Coronary artery (tissue), 2 donors: ENCODE measurements at regions not wholly inside any gene's neighbourhood (a gene's known extent, or its start where the extent isn't known, plus 50 kb on each side); places are given as distances from the start of the nearest gene placed in this dataset.

ENCODE experiments used
- DNase-seq: peaks from one replicate; pipeline ENCODE4 v3.0.0-alpha.2; 2017; ENCODE audit warnings: low spot score
- H3K27ac ChIP-seq, 2 donors: fragments of 200-600 bp; sonication (generic); one replicate each; pipeline ENCODE4 v1.5.1; 2016 to 2019
- H3K4me3 ChIP-seq: fragments of 200-600 bp; sonication (generic); 2 replicates; pipeline ENCODE4 v1.5.1; 2016; ENCODE audit warnings: mild to moderate bottlenecking, moderate library complexity
- CTCF ChIP-seq: fragments of 200-600 bp; sonication (generic); IDR thresholded peaks from one replicate; pipeline ENCODE4 v1.5.1; 2019; ENCODE audit warnings: antibody characterized with exemption

GRCh38 chr14:44347316-44347715 lies 159.8 kb downstream of the FSCB start:
- DNase-seq, result no peak
- H3K27ac ChIP-seq, result no peak overlapping the region
- no peak overlapping the region for H3K4me3 ChIP-seq
- no peak for TF ChIP-seq CTCF

DNA sequence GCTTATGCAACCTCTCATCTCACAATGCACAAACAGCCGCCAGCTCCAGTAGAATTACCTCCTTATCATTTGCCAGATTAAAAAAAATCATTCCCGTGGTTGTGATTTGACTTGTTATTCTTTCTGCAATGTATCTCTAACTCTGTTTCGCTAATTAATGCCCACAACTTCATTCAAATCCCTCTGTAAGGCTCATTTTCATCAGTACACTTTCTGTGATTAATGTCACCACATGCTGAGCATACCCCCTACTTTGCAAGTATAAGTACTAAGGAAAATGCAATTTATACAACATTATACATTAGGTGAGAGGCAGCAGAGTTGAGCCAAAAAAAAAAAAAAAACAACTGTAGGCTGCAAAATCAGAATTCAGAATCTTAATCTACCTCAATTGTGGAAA lies 166.0 kb downstream of the FSCB start:
- Histone ChIP-seq H3K4me3 (no peak overlapping the region), H3K27ac (no peak overlapping the region)
- DNase-seq, result no peak
- TF ChIP-seq CTCF, result no peak

DNA sequence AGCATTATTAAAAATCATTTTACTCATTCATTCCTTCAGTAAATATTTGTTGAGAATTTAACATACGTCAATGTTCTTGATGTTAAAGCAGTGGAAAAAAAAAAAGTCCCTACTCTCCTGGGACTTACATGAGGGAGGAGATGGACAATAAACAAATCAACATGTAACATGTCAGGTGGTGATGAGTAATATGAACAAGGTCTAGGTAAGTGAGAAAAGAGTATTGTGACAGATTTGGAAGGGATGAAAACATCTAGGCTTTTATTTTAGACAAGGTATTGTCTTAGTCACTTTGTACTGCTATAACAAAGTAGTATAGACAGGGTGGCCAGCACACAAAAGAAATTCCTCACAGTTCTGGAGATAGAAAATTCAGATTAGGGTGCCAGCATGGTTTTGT lies 167.2 kb downstream of the FSCB start:
- no peak for TF ChIP-seq CTCF
- no peak overlapping the region for H3K27ac ChIP-seq
- no peak for DNase-seq
- no peak overlapping the region for H3K4me3 ChIP-seq

DNA sequence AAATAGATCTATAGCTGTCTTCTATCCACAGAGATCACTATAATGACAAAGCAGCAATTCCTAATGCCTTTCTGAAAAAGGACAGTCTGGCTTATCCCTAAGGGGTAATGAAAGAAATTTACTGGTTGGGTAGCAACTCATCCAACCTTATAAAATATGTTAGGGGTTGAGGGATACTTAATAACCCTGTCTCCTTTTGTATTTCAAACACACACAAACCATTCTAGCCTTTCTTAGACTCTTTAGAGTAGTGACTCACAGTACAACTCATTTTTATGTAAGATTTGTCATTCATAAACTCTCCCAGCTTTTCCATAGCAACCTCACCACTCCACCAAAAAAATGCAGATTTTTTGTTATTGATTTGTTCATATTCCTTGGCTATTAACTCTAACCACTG lies 167.9 kb downstream of the FSCB start:
- no peak for DNase-seq
- TF ChIP-seq CTCF, result no peak
- H3K4me3 ChIP-seq, result no peak overlapping the region
- H3K27ac ChIP-seq, result no peak overlapping the region

DNA sequence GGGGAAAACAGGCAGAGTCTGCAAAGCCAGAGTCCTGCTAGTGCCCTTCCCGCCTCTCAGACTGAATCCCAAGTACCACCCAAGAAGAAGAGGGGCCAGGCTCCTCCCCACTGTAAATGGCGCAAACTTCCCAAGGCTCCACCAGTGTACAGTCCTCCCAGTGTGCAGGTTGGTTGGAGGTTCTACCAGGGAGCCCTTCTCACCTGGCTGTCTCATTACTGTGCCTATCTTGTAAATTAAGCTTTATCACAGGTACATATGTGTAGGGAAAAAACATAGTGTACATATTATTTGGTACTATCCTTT lies 189.7 kb downstream of the FSCB start:
- Histone ChIP-seq H3K27ac (no peak overlapping the region), H3K4me3 (no peak overlapping the region)
- no peak for TF ChIP-seq CTCF
- no peak for DNase-seq

DNA sequence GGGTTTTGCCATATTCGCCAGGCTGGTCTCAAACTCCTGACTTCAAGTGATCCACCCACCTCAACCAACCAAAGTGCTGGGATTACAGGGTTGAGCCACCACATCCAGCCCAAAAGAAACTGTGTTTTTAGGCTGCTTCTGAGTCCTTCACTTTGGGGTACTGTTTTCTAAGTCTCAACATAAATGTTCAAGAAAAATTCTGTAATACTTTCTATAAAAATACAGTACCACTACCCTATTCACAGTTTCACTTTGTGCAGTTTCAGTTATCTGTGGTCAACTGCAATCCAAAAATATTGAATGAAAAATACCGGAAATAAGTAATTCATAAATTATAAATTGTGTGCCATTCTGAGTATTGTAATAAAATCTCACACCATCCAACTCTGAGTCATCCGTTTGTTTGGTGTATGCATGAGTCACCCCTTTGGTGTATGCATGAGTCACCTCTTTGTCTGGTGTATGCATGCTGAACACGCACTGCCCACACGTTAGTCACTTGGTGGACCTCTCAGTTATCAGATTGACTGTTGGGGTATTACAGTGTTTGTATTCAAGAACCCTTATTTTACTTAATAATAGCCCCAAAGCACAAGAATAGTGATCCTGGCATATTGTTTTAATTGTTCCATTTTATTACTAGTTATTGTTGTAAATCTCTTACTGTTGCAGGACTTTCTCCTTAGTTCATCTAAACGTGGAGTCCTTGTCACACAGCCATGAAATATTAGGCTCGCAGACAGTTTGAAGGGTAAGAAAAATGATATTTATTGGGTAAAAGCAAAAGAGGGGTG lies 190.2 kb downstream of the FSCB start:
- Histone ChIP-seq H3K27ac (no peak overlapping the region), H3K4me3 (no peak overlapping the region)
- DNase-seq, result no peak
- TF ChIP-seq CTCF, result no peak

- no peak for TF ChIP-seq CTCF
- H3K27ac ChIP-seq, result no peak overlapping the region
- no peak for DNase-seq
- H3K4me3 ChIP-seq, result no peak overlapping the region
Observed at GRCh38 chr14:44309331-44309730, 197.8 kb downstream of the FSCB start.
